ENCODE measurements at regions not wholly inside any gene's neighbourhood (a gene's known extent, or its start where the extent isn't known, plus 50 kb on each side); places are given as distances from the start of the nearest gene placed in this dataset.

DNA sequence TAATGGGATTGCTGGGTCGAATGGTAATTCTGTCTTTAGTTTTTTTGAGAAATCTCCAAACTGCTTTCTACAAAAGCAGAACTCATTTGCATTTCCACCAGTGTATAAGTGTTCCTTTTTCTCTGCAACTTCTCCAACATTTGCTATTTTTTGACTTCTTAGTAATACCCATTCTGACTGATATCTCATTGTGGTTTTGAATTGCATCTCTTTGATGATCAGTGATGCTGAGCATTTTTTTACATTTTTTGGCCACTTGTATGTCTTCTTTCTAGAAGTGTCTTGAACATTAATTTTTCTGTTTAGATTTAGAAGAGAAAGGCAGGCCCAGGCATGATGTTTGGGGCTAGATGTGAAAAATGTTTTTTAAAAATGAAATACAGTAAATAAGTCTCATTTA lies 553.1 kb upstream of the MAN1A1 start:
- H3K9ac ChIP-seq (ENCODE audit: insufficient read depth in 1 of 2, low read depth in 2 of 2, low read length in 2 of 2), result no peak overlapping the region
- WGBS (ENCODE audit: insufficient coverage, low coverage, missing lambda C conversion rate), result 0% methylated on average over 1 of the region's 1 CpG
- H3K4me1 ChIP-seq (replicated peaks in 1 of 2; ENCODE audit: control insufficient read depth in 2 of 2, insufficient read depth in 2 of 2, low read length in 2 of 2), result no peaks in the 10 kb centered on the region
- ChIA-PET POLR2A (no interaction called here), CTCF (ENCODE audit: low intra/inter-chr PET ratio) (no interaction called here)
- H2AFZ ChIP-seq (ENCODE audit: low read depth, low read length), result no peak overlapping the region
- no peak for ATAC-seq
- no peak overlapping the region for H3K4me2 ChIP-seq (ENCODE audit: insufficient read depth, low read length)
- BruUV-seq (replicated peaks), result no TSS peak
- intact Hi-C loops (cut with micrococcal nuclease), result no loop called here
- no peak overlapping the region for H3K4me3 ChIP-seq
- no peak for FAIRE-seq
- in situ Hi-C loops (cut with MboI), result no loop called here
- H3K27ac ChIP-seq (ENCODE audit: extremely low read depth, low read depth, low read length), result no peak overlapping the region
- no peaks in the 10 kb centered on the region for H3K36me3 ChIP-seq (ENCODE audit: control insufficient read depth, insufficient read depth, low read length)
- no peaks in the 10 kb centered on the region for H3K9me1 ChIP-seq (ENCODE audit: control insufficient read depth, insufficient read depth, low read length)
- no peaks in the 10 kb centered on the region for H3K27me3 ChIP-seq (ENCODE audit: control insufficient read depth in 2 of 2, insufficient read depth in 2 of 2, low read length in 2 of 2)
- H3K9me3 ChIP-seq (replicated peaks; ENCODE audit: control insufficient read depth, insufficient read depth, low read depth, low read length), result no peaks in the 10 kb centered on the region
- no peak for DNase-seq (ENCODE audit: extremely low read depth in 1 of 4, low spot score in 3 of 4)
- H4K20me1 ChIP-seq (replicated peaks; ENCODE audit: control insufficient read depth, insufficient read depth, low read length), result no peaks in the 10 kb centered on the region
- H3K79me2 ChIP-seq (ENCODE audit: control insufficient read depth, insufficient read depth, low read length), result no peaks in the 10 kb centered on the region
- no peak for TF ChIP-seq FOXJ2 (tag; IDR thresholded peaks at IDR 0.05)
- TF ChIP-seq COPS2 (conservative IDR thresholded peaks at IDR 0.05), result no peak
- TF ChIP-seq, protein P1, sequence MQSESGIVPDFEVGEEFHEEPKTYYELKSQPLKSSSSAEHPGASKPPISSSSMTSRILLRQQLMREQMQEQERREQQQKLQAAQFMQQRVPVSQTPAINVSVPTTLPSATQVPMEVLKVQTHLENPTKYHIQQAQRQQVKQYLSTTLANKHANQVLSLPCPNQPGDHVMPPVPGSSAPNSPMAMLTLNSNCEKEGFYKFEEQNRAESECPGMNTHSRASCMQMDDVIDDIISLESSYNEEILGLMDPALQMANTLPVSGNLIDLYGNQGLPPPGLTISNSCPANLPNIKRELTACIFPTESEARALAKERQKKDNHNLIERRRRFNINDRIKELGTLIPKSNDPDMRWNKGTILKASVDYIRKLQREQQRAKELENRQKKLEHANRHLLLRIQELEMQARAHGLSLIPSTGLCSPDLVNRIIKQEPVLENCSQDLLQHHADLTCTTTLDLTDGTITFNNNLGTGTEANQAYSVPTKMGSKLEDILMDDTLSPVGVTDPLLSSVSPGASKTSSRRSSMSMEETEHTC (IDR thresholded peaks at IDR 0.05), result no peak
- no peak for TF ChIP-seq LEF1 (IDR thresholded peaks at IDR 0.05)
- TF ChIP-seq, protein P2, sequence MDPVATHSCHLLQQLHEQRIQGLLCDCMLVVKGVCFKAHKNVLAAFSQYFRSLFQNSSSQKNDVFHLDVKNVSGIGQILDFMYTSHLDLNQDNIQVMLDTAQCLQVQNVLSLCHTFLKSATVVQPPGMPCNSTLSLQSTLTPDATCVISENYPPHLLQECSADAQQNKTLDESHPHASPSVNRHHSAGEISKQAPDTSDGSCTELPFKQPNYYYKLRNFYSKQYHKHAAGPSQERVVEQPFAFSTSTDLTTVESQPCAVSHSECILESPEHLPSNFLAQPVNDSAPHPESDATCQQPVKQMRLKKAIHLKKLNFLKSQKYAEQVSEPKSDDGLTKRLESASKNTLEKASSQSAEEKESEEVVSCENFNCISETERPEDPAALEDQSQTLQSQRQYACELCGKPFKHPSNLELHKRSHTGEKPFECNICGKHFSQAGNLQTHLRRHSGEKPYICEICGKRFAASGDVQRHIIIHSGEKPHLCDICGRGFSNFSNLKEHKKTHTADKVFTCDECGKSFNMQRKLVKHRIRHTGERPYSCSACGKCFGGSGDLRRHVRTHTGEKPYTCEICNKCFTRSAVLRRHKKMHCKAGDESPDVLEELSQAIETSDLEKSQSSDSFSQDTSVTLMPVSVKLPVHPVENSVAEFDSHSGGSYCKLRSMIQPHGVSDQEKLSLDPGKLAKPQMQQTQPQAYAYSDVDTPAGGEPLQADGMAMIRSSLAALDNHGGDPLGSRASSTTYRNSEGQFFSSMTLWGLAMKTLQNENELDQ (CRISPR knock-in tag; IDR thresholded peaks at IDR 0.05; ENCODE audit: borderline replicate concordance), result no peak
- TF ChIP-seq, protein P3, sequence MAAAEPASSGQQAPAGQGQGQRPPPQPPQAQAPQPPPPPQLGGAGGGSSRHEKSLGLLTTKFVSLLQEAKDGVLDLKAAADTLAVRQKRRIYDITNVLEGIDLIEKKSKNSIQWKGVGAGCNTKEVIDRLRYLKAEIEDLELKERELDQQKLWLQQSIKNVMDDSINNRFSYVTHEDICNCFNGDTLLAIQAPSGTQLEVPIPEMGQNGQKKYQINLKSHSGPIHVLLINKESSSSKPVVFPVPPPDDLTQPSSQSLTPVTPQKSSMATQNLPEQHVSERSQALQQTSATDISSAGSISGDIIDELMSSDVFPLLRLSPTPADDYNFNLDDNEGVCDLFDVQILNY (CRISPR knock-in tag; IDR thresholded peaks at IDR 0.05), result no peak
- TF ChIP-seq ZNF197 (CRISPR knock-in tag; IDR thresholded peaks at IDR 0.05; ENCODE audit: low read depth), result no peak
- no peak for TF ChIP-seq SP1 (CRISPR knock-in tag; IDR thresholded peaks at IDR 0.05)
- no peak for TF ChIP-seq CCNT2 (IDR thresholded peaks at IDR 0.05; ENCODE audit: borderline replicate concordance, extremely low read depth, insufficient read length, low read depth, low read length)
- TF ChIP-seq, protein P4, sequence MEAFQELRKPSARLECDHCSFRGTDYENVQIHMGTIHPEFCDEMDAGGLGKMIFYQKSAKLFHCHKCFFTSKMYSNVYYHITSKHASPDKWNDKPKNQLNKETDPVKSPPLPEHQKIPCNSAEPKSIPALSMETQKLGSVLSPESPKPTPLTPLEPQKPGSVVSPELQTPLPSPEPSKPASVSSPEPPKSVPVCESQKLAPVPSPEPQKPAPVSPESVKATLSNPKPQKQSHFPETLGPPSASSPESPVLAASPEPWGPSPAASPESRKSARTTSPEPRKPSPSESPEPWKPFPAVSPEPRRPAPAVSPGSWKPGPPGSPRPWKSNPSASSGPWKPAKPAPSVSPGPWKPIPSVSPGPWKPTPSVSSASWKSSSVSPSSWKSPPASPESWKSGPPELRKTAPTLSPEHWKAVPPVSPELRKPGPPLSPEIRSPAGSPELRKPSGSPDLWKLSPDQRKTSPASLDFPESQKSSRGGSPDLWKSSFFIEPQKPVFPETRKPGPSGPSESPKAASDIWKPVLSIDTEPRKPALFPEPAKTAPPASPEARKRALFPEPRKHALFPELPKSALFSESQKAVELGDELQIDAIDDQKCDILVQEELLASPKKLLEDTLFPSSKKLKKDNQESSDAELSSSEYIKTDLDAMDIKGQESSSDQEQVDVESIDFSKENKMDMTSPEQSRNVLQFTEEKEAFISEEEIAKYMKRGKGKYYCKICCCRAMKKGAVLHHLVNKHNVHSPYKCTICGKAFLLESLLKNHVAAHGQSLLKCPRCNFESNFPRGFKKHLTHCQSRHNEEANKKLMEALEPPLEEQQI (IDR thresholded peaks at IDR 0.05), result no peak
- TF ChIP-seq, protein P5, sequence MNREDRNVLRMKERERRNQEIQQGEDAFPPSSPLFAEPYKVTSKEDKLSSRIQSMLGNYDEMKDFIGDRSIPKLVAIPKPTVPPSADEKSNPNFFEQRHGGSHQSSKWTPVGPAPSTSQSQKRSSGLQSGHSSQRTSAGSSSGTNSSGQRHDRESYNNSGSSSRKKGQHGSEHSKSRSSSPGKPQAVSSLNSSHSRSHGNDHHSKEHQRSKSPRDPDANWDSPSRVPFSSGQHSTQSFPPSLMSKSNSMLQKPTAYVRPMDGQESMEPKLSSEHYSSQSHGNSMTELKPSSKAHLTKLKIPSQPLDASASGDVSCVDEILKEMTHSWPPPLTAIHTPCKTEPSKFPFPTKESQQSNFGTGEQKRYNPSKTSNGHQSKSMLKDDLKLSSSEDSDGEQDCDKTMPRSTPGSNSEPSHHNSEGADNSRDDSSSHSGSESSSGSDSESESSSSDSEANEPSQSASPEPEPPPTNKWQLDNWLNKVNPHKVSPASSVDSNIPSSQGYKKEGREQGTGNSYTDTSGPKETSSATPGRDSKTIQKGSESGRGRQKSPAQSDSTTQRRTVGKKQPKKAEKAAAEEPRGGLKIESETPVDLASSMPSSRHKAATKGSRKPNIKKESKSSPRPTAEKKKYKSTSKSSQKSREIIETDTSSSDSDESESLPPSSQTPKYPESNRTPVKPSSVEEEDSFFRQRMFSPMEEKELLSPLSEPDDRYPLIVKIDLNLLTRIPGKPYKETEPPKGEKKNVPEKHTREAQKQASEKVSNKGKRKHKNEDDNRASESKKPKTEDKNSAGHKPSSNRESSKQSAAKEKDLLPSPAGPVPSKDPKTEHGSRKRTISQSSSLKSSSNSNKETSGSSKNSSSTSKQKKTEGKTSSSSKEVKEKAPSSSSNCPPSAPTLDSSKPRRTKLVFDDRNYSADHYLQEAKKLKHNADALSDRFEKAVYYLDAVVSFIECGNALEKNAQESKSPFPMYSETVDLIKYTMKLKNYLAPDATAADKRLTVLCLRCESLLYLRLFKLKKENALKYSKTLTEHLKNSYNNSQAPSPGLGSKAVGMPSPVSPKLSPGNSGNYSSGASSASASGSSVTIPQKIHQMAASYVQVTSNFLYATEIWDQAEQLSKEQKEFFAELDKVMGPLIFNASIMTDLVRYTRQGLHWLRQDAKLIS (CRISPR knock-in tag; IDR thresholded peaks at IDR 0.05), result no peak
- no peak for TF ChIP-seq PRPF4 (IDR thresholded peaks at IDR 0.05; ENCODE audit: insufficient read depth, low read depth, low read length, poor library complexity, severe bottlenecking)
